Fibroblast of the aortic adventitia (primary cell): ENCODE measurements at regions not wholly inside any gene's neighbourhood (a gene's known extent, or its start where the extent isn't known, plus 50 kb on each side); places are given as distances from the start of the nearest gene placed in this dataset.

Source experiments
- DNase-seq: peaks from one replicate; pipeline ENCODE4 v3.0.0-alpha.2; 2010; ENCODE audit warnings: low read depth
- H3K4me3 ChIP-seq: 2 replicates; pipeline ENCODE4 v1.5.1; 2011; ENCODE audit warnings: low read depth, mild to moderate bottlenecking, control low read depth, low read length, moderate library complexity
- TF ChIP-seq, protein P1 (sequence below): IDR thresholded peaks from 2 replicates; pipeline ENCODE4 v1.5.1; 2011; ENCODE audit warnings: mild to moderate bottlenecking, low read length, control low read depth, inconsistent platforms; ENCODE audit not compliant: insufficient read depth

DNA sequence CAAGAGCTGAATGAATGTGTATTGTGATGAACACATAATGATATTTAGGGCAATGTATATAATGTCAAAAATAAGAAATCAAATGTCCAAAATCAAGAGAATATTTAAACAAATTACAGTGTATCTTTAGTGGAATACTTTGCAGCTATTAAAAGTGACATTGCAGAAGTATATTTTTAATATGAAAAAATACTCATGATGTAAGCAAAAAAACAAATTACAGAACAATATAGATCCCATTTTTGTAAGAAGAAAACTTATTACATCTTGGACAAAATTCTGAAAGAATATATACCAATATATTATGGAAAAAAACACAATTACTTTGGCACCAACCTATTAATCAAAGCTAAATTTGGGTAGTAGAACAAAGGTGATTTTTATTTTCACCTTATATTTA, 308.2 kb upstream of the NEBL start:
- TF ChIP-seq, protein P1, sequence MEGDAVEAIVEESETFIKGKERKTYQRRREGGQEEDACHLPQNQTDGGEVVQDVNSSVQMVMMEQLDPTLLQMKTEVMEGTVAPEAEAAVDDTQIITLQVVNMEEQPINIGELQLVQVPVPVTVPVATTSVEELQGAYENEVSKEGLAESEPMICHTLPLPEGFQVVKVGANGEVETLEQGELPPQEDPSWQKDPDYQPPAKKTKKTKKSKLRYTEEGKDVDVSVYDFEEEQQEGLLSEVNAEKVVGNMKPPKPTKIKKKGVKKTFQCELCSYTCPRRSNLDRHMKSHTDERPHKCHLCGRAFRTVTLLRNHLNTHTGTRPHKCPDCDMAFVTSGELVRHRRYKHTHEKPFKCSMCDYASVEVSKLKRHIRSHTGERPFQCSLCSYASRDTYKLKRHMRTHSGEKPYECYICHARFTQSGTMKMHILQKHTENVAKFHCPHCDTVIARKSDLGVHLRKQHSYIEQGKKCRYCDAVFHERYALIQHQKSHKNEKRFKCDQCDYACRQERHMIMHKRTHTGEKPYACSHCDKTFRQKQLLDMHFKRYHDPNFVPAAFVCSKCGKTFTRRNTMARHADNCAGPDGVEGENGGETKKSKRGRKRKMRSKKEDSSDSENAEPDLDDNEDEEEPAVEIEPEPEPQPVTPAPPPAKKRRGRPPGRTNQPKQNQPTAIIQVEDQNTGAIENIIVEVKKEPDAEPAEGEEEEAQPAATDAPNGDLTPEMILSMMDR = no peak
- DNase-seq = no peak
- H3K4me3 ChIP-seq = no peak overlapping the region

DNA sequence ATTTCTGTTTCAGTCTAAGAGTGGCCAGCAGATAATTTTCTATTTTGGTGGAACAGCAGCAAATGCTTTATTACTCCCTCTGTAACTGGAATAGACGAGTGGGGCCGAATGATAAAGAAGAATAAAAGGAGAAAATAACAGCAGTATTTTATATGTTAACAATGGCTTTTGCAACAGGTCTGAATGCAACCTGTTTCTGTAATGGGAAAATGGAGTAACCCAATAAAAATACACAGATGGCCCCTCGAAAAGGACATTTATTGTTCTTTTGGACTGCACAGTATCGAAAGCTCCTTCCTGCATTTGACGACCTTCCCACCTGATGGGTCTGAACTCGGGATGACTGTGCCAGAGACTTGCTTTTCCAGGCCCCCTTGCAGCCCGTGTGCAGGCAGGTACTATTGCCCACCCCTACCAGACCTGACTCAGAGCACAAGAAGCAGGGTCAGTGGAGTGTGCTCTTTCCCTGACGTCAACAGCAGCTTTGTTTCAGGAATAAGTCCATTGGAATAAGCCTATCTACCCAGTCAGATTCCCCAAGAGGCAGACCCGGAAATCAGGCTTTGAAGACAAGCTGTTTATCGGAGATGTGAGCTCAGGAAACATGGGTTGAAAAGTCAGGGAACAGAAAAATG, 306.5 kb upstream of the NEBL start:
- no peak for DNase-seq
- no peak overlapping the region for H3K4me3 ChIP-seq
- TF ChIP-seq, protein P1 = no peak

DNA sequence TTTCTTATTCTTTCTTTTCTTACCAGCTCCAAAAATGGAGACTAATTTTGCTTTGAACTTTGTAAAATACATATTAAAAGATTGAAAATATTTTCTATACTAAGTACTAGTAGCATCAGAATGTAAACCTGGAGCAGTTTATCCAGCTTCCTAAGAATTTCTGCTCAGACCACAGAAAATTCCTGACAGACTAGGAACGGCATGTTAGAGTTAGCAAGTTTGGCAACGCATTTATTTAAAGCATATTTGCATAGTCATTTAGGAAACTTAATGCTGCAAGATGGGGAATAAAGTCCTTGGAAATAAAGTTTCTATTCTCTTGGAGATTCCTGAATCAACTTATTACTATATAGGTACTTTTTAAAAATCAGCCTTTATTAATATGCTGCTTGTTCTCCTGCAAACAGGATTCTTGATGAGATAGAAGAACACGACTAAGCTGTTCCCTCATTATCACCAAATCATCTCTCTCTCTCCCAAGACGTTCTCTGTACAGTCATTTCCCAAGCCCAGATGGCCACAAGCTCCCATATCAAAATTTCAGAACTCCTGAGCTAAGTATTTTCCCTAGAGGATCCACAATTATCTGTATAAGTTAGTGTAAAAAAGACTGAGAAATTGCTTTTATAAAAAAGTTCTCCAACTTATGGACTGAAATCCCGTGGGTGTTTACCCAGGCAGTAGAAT, 305.8 kb upstream of the NEBL start:
- H3K4me3 ChIP-seq = no peak overlapping the region
- TF ChIP-seq, protein P1 = no peak
- no peak for DNase-seq

DNA sequence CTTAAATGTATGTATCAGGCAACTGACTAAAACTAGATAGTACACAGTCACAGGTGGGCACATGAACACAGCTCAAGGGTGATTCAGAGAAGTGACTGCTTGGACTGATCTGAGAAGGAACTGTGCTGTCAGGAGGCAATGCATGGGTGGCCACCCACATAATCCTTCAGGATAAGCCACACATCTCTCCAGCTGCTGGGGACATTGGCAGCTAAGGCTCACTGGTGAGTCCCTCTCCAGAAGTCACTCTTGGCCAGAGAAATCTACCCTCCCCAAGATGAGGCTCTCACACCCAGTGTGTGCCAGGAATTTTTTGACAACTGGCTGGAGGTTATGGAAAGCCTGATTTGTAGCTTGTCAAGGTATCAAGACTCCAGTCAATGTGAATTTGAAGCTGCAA, 302.4 kb upstream of the NEBL start:
- DNase-seq = no peak
- TF ChIP-seq, protein P1 = no peak
- no peak overlapping the region for H3K4me3 ChIP-seq

DNA sequence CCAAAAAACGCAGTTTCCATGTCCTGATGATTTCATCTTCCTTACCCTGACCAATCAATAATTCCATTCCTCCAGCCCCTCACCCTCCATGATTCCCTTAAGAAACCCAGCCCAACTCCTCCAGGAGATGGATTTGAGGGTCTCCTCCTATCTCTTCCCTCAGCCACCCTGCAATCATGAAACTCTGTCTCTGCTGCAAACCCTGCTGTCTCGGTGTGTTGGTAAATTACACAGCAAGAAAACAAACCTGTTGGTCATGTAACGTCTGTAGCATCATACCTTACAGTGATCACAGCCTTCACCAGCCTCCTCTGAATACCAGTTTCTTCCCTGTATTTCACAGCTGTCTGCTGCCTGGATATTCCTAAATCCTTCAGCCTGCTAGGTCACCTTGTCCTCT, 300.7 kb upstream of the NEBL start:
- no peak for DNase-seq
- no peak overlapping the region for H3K4me3 ChIP-seq
- TF ChIP-seq, protein P1 = no peak

DNA sequence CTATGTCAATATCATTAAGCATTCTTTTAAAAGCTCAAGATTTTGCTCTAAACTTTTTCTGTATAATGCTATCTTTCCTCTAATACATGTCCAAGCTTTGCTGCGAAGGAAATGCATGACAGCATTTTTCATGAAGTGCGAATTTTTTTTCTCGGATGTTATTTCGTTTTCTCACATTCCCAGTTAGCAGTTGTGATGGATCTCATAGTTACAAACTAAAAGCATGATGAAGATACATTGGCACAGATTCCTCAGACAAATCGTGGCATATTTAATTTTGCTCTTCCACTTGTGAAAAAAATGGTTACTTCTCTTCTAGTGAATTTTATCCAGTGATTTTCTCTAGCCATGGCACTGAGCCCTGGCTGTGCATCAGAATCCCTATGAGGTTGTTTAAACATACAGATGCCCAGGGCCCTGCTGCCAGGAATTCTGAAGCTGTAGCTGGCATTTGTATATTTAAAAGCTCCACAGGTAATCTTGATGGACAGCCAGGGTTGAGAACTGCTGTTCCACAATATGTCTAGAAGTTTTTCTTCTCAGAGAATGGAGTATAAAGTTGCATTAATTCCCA, 299.8 kb upstream of the NEBL start:
- H3K4me3 ChIP-seq = no peak overlapping the region
- DNase-seq = no peak
- TF ChIP-seq, protein P1 = no peak
